Retinal pigment epithelial cell (primary cell): ENCODE measurements at regions not wholly inside any gene's neighbourhood (a gene's known extent, or its start where the extent isn't known, plus 50 kb on each side); places are given as distances from the start of the nearest gene placed in this dataset.

ENCODE experiments used
- DNase-seq: peaks from one replicate; pipeline ENCODE4 v3.0.0-alpha.2; 2010; ENCODE audit warnings: low read depth
- H3K4me3 ChIP-seq: 2 replicates; pipeline ENCODE4 v1.5.1; 2011; ENCODE audit warnings: mild to moderate bottlenecking, low read length, control low read depth, moderate library complexity
- TF ChIP-seq, protein P1 (sequence below): conservative IDR thresholded peaks from 2 replicates; pipeline ENCODE4 v1.5.1; 2011; ENCODE audit warnings: low read depth, low read length, control low read depth, inconsistent platforms

DNA sequence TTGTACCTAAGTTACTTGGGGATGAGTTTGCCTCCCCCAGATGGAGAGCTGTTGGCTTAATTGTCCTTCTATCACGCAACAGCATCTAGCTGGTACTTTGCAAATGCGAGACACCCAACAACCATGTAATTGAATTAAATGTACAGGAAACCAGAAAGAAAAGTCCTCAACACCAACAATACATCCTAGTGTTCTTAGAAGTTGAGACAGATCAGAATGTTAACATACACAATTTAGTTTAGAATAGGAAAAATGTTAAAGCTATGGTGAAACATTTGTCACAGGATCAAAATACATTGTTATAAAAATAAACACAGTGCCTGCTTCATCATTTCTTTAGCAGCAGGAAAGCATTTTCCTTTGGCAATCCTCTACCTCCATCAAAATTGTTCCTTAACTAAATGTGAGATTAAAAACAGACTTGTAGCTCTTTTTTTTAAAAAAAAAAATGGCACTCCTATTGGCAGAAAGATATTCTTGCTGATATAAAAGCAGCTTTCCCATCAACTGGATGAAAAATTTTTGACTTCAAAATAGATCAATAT, 163.1 kb upstream of the MID1 start:
- no peak for DNase-seq
- no peak overlapping the region for H3K4me3 ChIP-seq
- TF ChIP-seq, protein P1, sequence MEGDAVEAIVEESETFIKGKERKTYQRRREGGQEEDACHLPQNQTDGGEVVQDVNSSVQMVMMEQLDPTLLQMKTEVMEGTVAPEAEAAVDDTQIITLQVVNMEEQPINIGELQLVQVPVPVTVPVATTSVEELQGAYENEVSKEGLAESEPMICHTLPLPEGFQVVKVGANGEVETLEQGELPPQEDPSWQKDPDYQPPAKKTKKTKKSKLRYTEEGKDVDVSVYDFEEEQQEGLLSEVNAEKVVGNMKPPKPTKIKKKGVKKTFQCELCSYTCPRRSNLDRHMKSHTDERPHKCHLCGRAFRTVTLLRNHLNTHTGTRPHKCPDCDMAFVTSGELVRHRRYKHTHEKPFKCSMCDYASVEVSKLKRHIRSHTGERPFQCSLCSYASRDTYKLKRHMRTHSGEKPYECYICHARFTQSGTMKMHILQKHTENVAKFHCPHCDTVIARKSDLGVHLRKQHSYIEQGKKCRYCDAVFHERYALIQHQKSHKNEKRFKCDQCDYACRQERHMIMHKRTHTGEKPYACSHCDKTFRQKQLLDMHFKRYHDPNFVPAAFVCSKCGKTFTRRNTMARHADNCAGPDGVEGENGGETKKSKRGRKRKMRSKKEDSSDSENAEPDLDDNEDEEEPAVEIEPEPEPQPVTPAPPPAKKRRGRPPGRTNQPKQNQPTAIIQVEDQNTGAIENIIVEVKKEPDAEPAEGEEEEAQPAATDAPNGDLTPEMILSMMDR = no peak

DNA sequence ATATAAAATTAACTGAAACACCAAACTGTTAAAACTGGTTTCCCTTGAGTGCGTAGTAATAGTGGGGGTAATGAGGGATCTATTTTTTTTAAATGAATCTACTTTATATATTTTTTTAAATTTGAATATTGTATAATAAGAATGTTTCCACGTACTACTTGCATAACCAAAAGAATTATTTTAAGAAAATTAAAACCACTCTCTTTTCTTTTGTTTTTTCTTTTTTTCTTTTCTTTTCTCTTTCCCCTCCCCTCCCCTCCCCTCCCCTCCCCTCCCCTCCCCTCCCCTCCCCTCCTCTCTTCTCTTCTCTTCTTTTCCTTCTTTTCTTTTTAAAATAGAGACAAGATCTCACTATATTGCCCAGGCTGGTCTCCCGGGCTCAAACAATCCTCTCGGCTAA, 166.9 kb upstream of the MID1 start:
- DNase-seq = no peak
- no peak overlapping the region for H3K4me3 ChIP-seq
- TF ChIP-seq, protein P1 = no peak

DNA sequence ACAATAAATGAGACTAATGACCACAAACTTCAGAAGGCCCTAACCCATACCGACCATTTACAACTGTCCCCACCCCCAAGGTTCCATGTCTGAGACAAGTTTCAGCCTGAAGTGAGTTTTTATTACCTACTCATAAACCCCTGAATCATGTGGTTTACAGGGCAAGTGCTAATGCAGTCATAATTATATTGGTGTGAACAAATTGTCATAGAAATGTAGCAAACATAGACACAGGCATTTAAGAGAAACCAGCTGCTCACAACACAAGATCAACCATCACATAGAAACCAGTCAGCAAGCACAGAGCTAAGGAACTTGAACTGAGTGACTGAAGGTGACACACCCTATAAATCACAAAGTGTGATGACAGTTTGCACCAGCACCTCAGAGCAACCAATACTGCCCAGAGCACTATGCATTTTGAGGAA, 173.8 kb upstream of the MID1 start:
- H3K4me3 ChIP-seq = no peak overlapping the region
- TF ChIP-seq, protein P1 = no peak
- DNase-seq = no peak

DNA sequence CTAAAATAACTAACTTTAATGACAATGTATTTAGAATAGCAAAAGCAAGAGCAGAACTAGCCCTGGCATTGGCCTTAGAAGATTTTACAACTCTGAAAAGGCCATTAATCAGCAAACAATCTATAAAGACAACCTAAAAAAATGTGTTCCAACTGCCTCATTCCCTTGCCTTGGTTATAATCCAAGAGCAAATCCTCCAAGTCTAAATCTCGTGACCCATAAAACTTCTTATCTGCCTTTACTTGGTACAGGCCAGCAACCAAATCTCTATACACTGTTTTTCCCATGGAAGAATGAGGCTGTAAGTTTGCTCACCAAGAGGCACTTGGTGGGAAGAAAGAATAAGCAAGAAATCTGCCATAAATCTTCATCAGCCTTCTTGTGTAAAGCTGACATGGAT, 175.3 kb upstream of the MID1 start:
- DNase-seq = peak; percentile 47
- no peak overlapping the region for H3K4me3 ChIP-seq
- TF ChIP-seq, protein P1 = no peak

DNA sequence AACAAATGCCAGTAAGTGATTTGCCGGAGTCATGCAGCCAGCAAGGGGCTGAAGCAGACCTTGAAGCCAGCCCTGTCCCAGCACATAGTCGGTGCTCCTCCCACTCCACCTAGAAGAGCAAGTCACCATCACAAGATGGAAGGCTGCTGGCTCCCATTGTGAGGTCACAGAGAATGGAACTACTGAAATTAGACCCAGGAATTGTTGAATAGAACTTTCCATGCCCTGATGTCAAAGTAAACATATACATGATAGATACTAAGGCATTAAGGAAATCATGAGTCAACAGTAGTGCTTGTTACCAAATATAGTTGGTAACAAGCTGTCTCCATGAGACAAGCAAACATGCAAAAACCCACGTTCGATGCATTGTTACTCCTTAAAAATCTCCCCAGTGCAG, 177.1 kb upstream of the MID1 start:
- H3K4me3 ChIP-seq = no peak overlapping the region
- TF ChIP-seq, protein P1 = no peak
- no peak for DNase-seq

DNA sequence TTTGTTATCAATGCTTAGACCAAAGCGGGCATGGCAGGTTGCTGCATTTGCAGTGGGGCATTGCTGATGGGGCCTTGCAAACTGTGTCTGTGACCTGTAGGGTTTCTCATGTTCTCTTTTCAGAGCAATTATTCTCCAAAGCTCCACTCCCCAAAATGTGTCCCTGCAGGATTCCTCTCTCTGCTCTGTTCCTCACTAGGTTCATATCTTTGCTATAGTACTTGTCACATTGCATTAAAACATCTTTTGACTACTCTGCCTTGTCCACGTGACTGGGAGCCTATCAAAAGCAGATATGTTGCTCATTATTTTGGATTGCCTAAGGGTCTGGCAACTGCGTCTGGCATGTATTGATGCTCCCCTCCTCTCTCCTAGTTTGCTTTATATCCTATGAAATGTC, 177.7 kb upstream of the MID1 start:
- no peak overlapping the region for H3K4me3 ChIP-seq
- TF ChIP-seq, protein P1 = no peak
- DNase-seq = no peak

DNA sequence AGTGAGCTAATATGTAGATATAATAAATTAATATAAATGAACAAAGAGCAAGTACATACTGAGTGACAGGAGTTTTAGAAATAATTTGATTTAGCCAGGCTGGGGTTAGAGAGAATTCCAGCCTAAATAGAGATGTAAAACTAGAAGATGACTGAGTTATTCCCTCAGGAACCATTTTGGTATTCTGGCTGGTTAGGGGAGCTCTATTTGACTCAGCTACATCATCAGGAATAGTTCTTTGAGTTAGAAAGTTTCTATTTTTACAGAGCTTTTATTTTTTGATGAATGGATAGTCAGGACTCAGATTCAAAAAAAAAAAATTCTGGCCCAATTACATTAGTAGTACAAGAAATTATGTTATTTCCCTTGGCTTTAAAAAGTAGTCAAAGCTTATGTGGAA, 180.4 kb upstream of the MID1 start:
- no peak overlapping the region for H3K4me3 ChIP-seq
- TF ChIP-seq, protein P1 = no peak

More for the DNA sequence above, 180.4 kb upstream of the MID1 start:
- DNase-seq = no peak
